Breast epithelium (tissue), 3 donors: ENCODE measurements at regions not wholly inside any gene's neighbourhood (a gene's known extent, or its start where the extent isn't known, plus 50 kb on each side); places are given as distances from the start of the nearest gene placed in this dataset.

Experiments used
- CTCF ChIP-seq, 3 donors: fragments of 450-650 bp; IDR thresholded peaks; one replicate each; pipeline ENCODE4 v1.5.1; 2016 to 2017; ENCODE audit warnings: antibody characterized with exemption in 3 of 3, mild to moderate bottlenecking in 3 of 3, moderate library complexity in 3 of 3
- POLR2A ChIP-seq: fragments of 450-650 bp; IDR thresholded peaks from one replicate; pipeline ENCODE4 v1.6.1; 2016; ENCODE audit warnings: antibody characterized with exemption, mild to moderate bottlenecking, moderate library complexity
- POLR2AphosphoS5 ChIP-seq, 3 donors: sonication (generic); formaldehyde crosslinking; IDR thresholded peaks; one replicate each; pipeline ENCODE4 v1.6.1; 2017; ENCODE audit warnings: antibody characterized with exemption in 3 of 3

GRCh38 chr2:23005469-23005868 is 379.5 kb upstream of the KLHL29 start:
- no peak for TF ChIP-seq CTCF (IDR thresholded peaks at IDR 0.05)
- no peak for TF ChIP-seq POLR2AphosphoS5 (IDR thresholded peaks at IDR 0.05)
- TF ChIP-seq POLR2A: no peak
